Natural killer cell (primary cell): ENCODE measurements at regions not wholly inside any gene's neighbourhood (a gene's known extent, or its start where the extent isn't known, plus 50 kb on each side); places are given as distances from the start of the nearest gene placed in this dataset.

Source experiments
- ATAC-seq, 3 donors: fragments of 150-1000 bp in 2 of 3; fragments of 200-7000 bp in 1 of 3; cut with Tn5 transposase; 1 replicate in 1 of 3; 2 replicates in 2 of 3; pipeline ENCODE4 v1.10.0; 2021; ENCODE audit warnings: mild to moderate bottlenecking in 2 of 3, moderate library complexity in 2 of 3
- DNase-seq, 2 donors: peaks; one replicate each; pipeline versions ENCODE4 v3.0.0 to v3.0.0-alpha.2; 2013 to 2021; ENCODE audit warnings: mixed read lengths in 1 of 2
- H3K27ac ChIP-seq: one replicate; pipeline ENCODE4 v1.5.1; 2013; ENCODE audit warnings: mild to moderate bottlenecking, low read length
- H3K27me3 ChIP-seq: one replicate; pipeline ENCODE4 v1.6.1; 2013; ENCODE audit warnings: low read length; ENCODE audit not compliant: control insufficient read depth, insufficient read depth
- H3K36me3 ChIP-seq: one replicate; pipeline ENCODE4 v1.6.1; 2013; ENCODE audit warnings: low read length; ENCODE audit not compliant: control insufficient read depth, insufficient read depth
- H3K4me1 ChIP-seq: one replicate; pipeline ENCODE4 v1.6.1; 2013; ENCODE audit warnings: low read length; ENCODE audit not compliant: control insufficient read depth, insufficient read depth
- H3K4me3 ChIP-seq: one replicate; pipeline ENCODE4 v1.5.1; 2013; ENCODE audit warnings: low read length
- H3K9me3 ChIP-seq: one replicate; pipeline ENCODE4 v1.6.1; 2013; ENCODE audit warnings: low read length; ENCODE audit not compliant: control insufficient read depth, insufficient read depth
- H3K27ac Mint-ChIP-seq, 2 donors: one replicate each; pipeline ENCODE4 v1.8.0; 2022; ENCODE audit warnings: mild to moderate bottlenecking in 2 of 2, mixed read lengths in 2 of 2, moderate library complexity in 1 of 2
- H3K27me3 Mint-ChIP-seq, 2 donors: one replicate each; pipeline ENCODE4 v1.8.0; 2022; ENCODE audit warnings: low read depth in 2 of 2, mixed read lengths in 2 of 2
- H3K36me3 Mint-ChIP-seq: one replicate; pipeline ENCODE4 v1.8.0; 2022; ENCODE audit warnings: mixed read lengths
- H3K4me1 Mint-ChIP-seq, 2 donors: one replicate each; pipeline ENCODE4 v1.8.0; 2022; ENCODE audit warnings: mixed read lengths in 2 of 2
- H3K4me3 Mint-ChIP-seq: one replicate; pipeline ENCODE4 v1.8.0; 2022; ENCODE audit warnings: mild to moderate bottlenecking, moderate library complexity, mixed read lengths
- H3K9me3 Mint-ChIP-seq, 2 donors: one replicate each; pipeline ENCODE4 v1.8.0; 2022; ENCODE audit warnings: mixed read lengths in 2 of 2
- CTCF ChIP-seq: fragments of 200-600 bp; IDR thresholded peaks from one replicate; pipeline ENCODE4 v1.8.0; 2022; ENCODE audit warnings: antibody characterized with exemption
- WGBS: methylation state at CpG from one replicate; pipeline ENCODE4 v1.1.7; 2013; ENCODE audit warnings: missing lambda C conversion rate; ENCODE audit not compliant: insufficient coverage; 5-methylcytosine and 5-hydroxymethylcytosine counted together
- intact Hi-C: fragments of 100-400 bp; cut with micrococcal nuclease; formaldehyde crosslinking; loops from one replicate; pipeline ENCODE4 v1.14.2; 2022

DNA sequence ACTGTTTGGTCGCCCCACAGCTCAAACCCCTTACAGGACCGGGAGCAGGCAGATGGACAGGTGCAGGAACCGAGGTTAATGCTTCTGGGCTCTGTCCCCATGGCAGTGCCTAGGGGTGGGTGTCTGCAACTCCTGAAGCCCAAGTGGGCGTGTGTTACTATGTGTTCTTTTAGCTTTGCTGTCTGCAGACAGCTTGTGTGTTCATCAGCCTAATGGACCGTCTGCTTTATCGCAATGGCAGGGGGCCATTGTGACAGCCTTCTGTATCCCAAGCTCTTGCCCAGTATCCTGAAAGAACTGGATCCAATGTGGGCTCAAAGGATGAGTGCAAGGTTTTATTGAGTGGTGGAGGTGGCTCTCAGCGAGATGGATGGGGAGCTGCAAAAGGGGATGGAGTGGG is 266.7 kb downstream of the CSNK1G3 start:
- no peak for TF ChIP-seq CTCF
- intact Hi-C loops: no loop called here
- Mint-ChIP-seq H3K27ac (no peak overlapping the region), H3K36me3 (no peaks in the 10 kb centered on the region), H3K4me3 (no peak overlapping the region), H3K27me3 (no peaks in the 10 kb centered on the region), H3K4me1 (no peaks in the 10 kb centered on the region), H3K9me3 (peaks cover 4 to 6% of the 10 kb centered on the region in 2 donors)
- DNase-seq: no peak
- no peak for ATAC-seq
- Histone ChIP-seq H3K4me3 (no peak overlapping the region), H3K4me1 (no peaks in the 10 kb centered on the region), H3K27ac (no peak overlapping the region), H3K9me3 (peaks cover 4% of the 10 kb centered on the region), H3K27me3 (no peaks in the 10 kb centered on the region), H3K36me3 (no peaks in the 10 kb centered on the region)
- 94% methylated on average over 7 of the region's 7 CpGs for WGBS

DNA sequence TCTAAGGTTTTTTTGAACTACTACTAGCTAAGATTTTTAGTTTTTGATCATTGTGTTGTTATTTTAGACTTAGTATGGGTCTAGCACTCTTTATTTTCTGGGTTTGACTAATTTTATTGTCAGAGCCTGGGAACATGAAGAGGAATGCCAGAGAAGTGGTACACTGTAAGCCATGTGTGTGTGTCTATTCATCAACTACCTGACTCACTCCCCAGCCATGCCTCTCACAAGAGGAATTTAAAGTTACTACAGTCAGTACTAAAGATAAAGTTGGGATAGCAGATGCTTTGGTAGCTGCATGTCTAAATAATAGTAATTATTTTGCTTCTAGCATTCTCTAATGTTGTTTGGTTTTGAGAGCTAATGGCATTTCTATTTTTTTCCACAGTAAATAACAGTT is 264.8 kb downstream of the CSNK1G3 start:
- Mint-ChIP-seq H3K27ac (no peak overlapping the region), H3K36me3 (no peaks in the 10 kb centered on the region), H3K27me3 (no peaks in the 10 kb centered on the region), H3K9me3 (peaks cover 8 to 10% of the 10 kb centered on the region in 2 donors), H3K4me3 (no peak overlapping the region), H3K4me1 (no peaks in the 10 kb centered on the region)
- DNase-seq (no peak), ATAC-seq (no peak)
- no peaks in the 10 kb centered on the region for H3K27me3 ChIP-seq
- intact Hi-C loops: no loop called here
- no peak overlapping the region for H3K27ac ChIP-seq
- H3K9me3 ChIP-seq: peaks cover 11% of the 10 kb centered on the region
- TF ChIP-seq CTCF: no peak
- H3K36me3 ChIP-seq: no peaks in the 10 kb centered on the region
- H3K4me3 ChIP-seq: no peak overlapping the region
- H3K4me1 ChIP-seq: no peaks in the 10 kb centered on the region

DNA sequence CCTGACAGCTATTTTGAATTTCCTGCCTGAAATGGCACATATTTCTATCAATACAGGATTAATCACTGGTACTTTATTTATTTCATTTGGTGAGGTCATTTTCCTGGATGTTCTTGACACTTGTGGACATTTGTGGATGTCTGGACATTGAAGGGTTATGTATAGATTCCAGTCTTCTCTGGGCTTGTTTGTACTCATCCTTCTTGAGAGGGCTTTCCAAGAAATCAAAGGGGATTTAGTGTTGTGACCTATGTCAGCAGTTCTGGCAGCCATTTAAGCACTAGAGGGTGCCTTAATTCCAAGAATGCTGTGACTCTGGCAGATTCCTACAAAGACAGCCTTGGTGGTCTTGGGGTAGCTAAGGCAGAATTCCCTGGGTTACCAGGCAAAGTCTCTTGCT is 259.7 kb downstream of the CSNK1G3 start:
- intact Hi-C loops: no loop called here
- no peaks in the 10 kb centered on the region for H3K4me1 Mint-ChIP-seq

More for the DNA sequence above, 259.7 kb downstream of the CSNK1G3 start:
- H3K36me3 Mint-ChIP-seq: no peaks in the 10 kb centered on the region
- no peak for ATAC-seq
- Histone ChIP-seq H3K4me3 (no peak overlapping the region), H3K36me3 (no peaks in the 10 kb centered on the region), H3K27me3 (no peaks in the 10 kb centered on the region), H3K27ac (no peak overlapping the region), H3K9me3 (peaks cover 15% of the 10 kb centered on the region), H3K4me1 (no peaks in the 10 kb centered on the region)
- H3K27ac Mint-ChIP-seq: no peak overlapping the region
- H3K4me3 Mint-ChIP-seq: no peak overlapping the region
- no peaks in the 10 kb centered on the region for H3K27me3 Mint-ChIP-seq
- TF ChIP-seq CTCF: no peak
- DNase-seq: no peak
- peaks cover 8 to 14% of the 10 kb centered on the region in 2 donors for H3K9me3 Mint-ChIP-seq
